HepG2 (cell line): ENCODE measurements at regions not wholly inside any gene's neighbourhood (a gene's known extent, or its start where the extent isn't known, plus 50 kb on each side); places are given as distances from the start of the nearest gene placed in this dataset.

ENCODE experiments used
- ATAC-seq: fragments of 200-7000 bp; cut with Tn5 transposase; 3 replicates; pipeline ENCODE4 v1.9.1; 2020; ENCODE audit warnings: mild to moderate bottlenecking, moderate library complexity
- BruUV-seq: library from RNA; stranded (reverse); fragments of 400-500 nt; replicated peaks from 2 replicates; lab custom pipeline; 2021; lab: Mats Ljungman, UMichigan
- CTCF ChIA-PET: fragments of 300-600 bp; formaldehyde crosslinking; extraction: SDS; loops from one replicate; lab custom pipeline; 2021; ENCODE audit warnings: low total read pairs, inconsistent platforms, low intra/inter-chr PET ratio; lab: Yijun Ruan, JAX
- POLR2A ChIA-PET: fragments of 350-600 bp; sonication (Branson Sonifier 250); formaldehyde crosslinking; loops from one replicate; lab custom pipeline; 2020; ENCODE audit warnings: antibody characterized with exemption, inconsistent platforms; lab: Yijun Ruan, JAX
- DNase-seq: peaks from one replicate; pipeline ENCODE4 v3.0.0-alpha.2; 2015; ENCODE audit warnings: low spot score
- FAIRE-seq: peaks from 3 replicates; lab custom pipeline; 2011; peaks lifted over from hg19 to GRCh38; lab: Jason Lieb, UNC
- H2AFZ ChIP-seq: one replicate; pipeline ENCODE4 v1.6.1; 2011; ENCODE audit warnings: low read length, inconsistent platforms
- H3K27ac ChIP-seq: fragments of 300-600 bp; 3 replicates; pipeline ENCODE4 v1.8.0; 2011; ENCODE audit warnings: mixed run types, mild to moderate bottlenecking, mixed read lengths, low read length, inconsistent platforms; ENCODE audit not compliant: insufficient read depth; ENCODE audit errors: extremely low read length
- H3K27me3 ChIP-seq, 2 experiments: fragments of 200-600 bp in 1 of 2; 2 replicates in 1 of 2; 3 replicates in 1 of 2; pipeline versions ENCODE4 v1.6.0 to v1.8.0; 2011; ENCODE audit warnings: low read length in 2 of 2, mild to moderate bottlenecking in 2 of 2, moderate library complexity in 2 of 2, inconsistent platforms in 1 of 2; ENCODE audit not compliant: insufficient read depth in 2 of 2, control insufficient read depth in 1 of 2
- H3K36me3 ChIP-seq, 2 experiments: fragments of 200-600 bp in 1 of 2; replicated peaks in 1 of 2; 2 replicates in 1 of 2; 3 replicates in 1 of 2; pipeline versions ENCODE4 v1.5.1 to v1.8.0; 2011; ENCODE audit warnings: low read length in 2 of 2, inconsistent platforms in 1 of 2; ENCODE audit not compliant: insufficient read depth in 2 of 2, control insufficient read depth in 1 of 2
- H3K4me1 ChIP-seq: 2 replicates; pipeline ENCODE4 v1.5.1; 2012; ENCODE audit warnings: low read length, inconsistent platforms; ENCODE audit not compliant: insufficient read depth
- H3K4me2 ChIP-seq: 2 replicates; pipeline ENCODE4 v1.6.0; 2011; ENCODE audit warnings: low read depth, low read length, inconsistent platforms
- H3K4me3 ChIP-seq, 3 experiments: fragments of 200-600 bp in 1 of 3; sonication (generic), shearing (Covaris generic) in 1 of 3; replicated peaks in 1 of 3; 2 replicates each; pipeline ENCODE4 v1.5.1; 2011 to 2016; ENCODE audit warnings: low read length in 3 of 3, inconsistent platforms in 2 of 3, low read depth in 2 of 3, mild to moderate bottlenecking in 2 of 3, control low read depth in 1 of 3, mixed read lengths in 1 of 3; ENCODE audit not compliant: insufficient read depth in 1 of 3
- H3K79me2 ChIP-seq: one replicate; pipeline ENCODE4 v1.6.1; 2011; ENCODE audit warnings: low read length, inconsistent platforms; ENCODE audit not compliant: insufficient read depth
- H3K9ac ChIP-seq: 2 replicates; pipeline ENCODE4 v1.6.0; 2011; ENCODE audit warnings: mild to moderate bottlenecking, low read depth, low read length, inconsistent platforms; ENCODE audit not compliant: insufficient read depth
- H3K9me3 ChIP-seq: 2 replicates; pipeline ENCODE4 v1.5.1; 2012; ENCODE audit warnings: mild to moderate bottlenecking, low read length
- H4K20me1 ChIP-seq: 2 replicates; pipeline ENCODE4 v1.6.0; 2011; ENCODE audit warnings: inconsistent platforms, mild to moderate bottlenecking, low read length, moderate library complexity; ENCODE audit not compliant: insufficient read depth
- AKNA ChIP-seq: sonication (generic); formaldehyde crosslinking; IDR thresholded peaks from 2 replicates; pipeline ENCODE4 v1.4.0; 2020; ENCODE audit warnings: missing genetic modification reagents, borderline replicate concordance
- HOXA9 ChIP-seq: sonication (generic); formaldehyde crosslinking; IDR thresholded peaks from 2 replicates; pipeline ENCODE4 v1.8.1; 2022; ENCODE audit warnings: missing genetic modification reagents, mild to moderate bottlenecking, moderate library complexity, borderline replicate concordance
- KLF15 ChIP-seq: sonication (generic); formaldehyde crosslinking; IDR thresholded peaks from 2 replicates; pipeline ENCODE4 v1.8.1; 2023; ENCODE audit warnings: borderline replicate concordance, mild to moderate bottlenecking, inconsistent platforms, missing genetic modification reagents, mixed read lengths
- MBNL3 ChIP-seq: fragments of 250-450 bp; sonication (Bioruptor Pico); conservative IDR thresholded peaks from 2 replicates; pipeline ENCODE4 v1.8.0; 2022; ENCODE audit warnings: mild to moderate bottlenecking, inconsistent platforms
- RBM39 ChIP-seq: fragments of 200-400 bp; formaldehyde crosslinking; IDR thresholded peaks from one replicate; pipeline ENCODE4 v1.6.1; 2018; ENCODE audit warnings: antibody characterized with exemption, mild to moderate bottlenecking, low read depth, low read length; ENCODE audit not compliant: poor library complexity, severe bottlenecking
- SMARCC2 ChIP-seq: fragments of 450-650 bp; IDR thresholded peaks from 2 replicates; pipeline ENCODE4 v1.6.1; 2017; ENCODE audit warnings: antibody characterized with exemption, mild to moderate bottlenecking
- YEATS2 ChIP-seq: sonication (generic); formaldehyde crosslinking; IDR thresholded peaks from 2 replicates; pipeline ENCODE4 v1.4.0; 2020; ENCODE audit warnings: missing genetic modification reagents, borderline replicate concordance
- ZMAT3 ChIP-seq: sonication (generic); formaldehyde crosslinking; conservative IDR thresholded peaks from 2 replicates; pipeline ENCODE4 v1.7.0; 2021; ENCODE audit warnings: missing genetic modification reagents
- ZNF276 ChIP-seq: sonication (generic); formaldehyde crosslinking; IDR thresholded peaks from 2 replicates; pipeline ENCODE4 v1.4.0; 2020; ENCODE audit warnings: mild to moderate bottlenecking, low read depth, missing genetic modification reagents
- ZSCAN21 ChIP-seq: sonication (generic); formaldehyde crosslinking; IDR thresholded peaks from 2 replicates; pipeline ENCODE4 v1.8.0; 2022; ENCODE audit warnings: mild to moderate bottlenecking, missing genetic modification reagents, moderate library complexity, borderline replicate concordance
- WGBS: methylation state at CpG from one replicate; pipeline ENCODE4 v1.1.6; 2017; ENCODE audit warnings: low lambda C conversion rate; 5-methylcytosine and 5-hydroxymethylcytosine counted together
- in situ Hi-C: cut with HindIII; loops from 2 replicates; pipeline ENCODE4 v1.10.0; 2017; ENCODE audit warnings: low pct_unique_long_range_greater_than_20kb; ENCODE audit not compliant: extremely low pct_ligation_motif_present
- intact Hi-C: fragments of 100-400 bp; cut with micrococcal nuclease; formaldehyde crosslinking; loops from one replicate; pipeline ENCODE4 v1.10.0; 2022; ENCODE audit not compliant: unreplicated experiment
- TF ChIP-seq, protein P1 (sequence below): sonication (generic); IDR thresholded peaks from 2 replicates; pipeline ENCODE4 v1.6.1; 2016; ENCODE audit warnings: low read depth, borderline replicate concordance
- TF ChIP-seq, protein P2 (sequence below): sonication (generic); formaldehyde crosslinking; IDR thresholded peaks from 2 replicates; pipeline ENCODE4 v1.5.0; 2020; ENCODE audit warnings: mild to moderate bottlenecking, missing genetic modification reagents, moderate library complexity

GRCh38 chr14:71485833-71486232 is 446.4 kb upstream of the RGS6 start:
- H3K9me3 ChIP-seq, result no peaks in the 10 kb centered on the region
- H3K36me3 ChIP-seq, result no peaks in the 10 kb centered on the region; a peak in 2 of 5 replicates
- TF ChIP-seq ZSCAN21 (CRISPR knock-in tag) (no peak), ZNF276 (no peak), ZMAT3 (CRISPR knock-in tag) (no peak), RBM39 (no peak), AKNA (CRISPR knock-in tag) (no peak), HOXA9 (CRISPR knock-in tag) (no peak), MBNL3 (CRISPR knock-in tag) (no peak), YEATS2 (CRISPR knock-in tag) (no peak), SMARCC2 (no peak), KLF15 (CRISPR knock-in tag) (no peak)
- TF ChIP-seq, protein P1, sequence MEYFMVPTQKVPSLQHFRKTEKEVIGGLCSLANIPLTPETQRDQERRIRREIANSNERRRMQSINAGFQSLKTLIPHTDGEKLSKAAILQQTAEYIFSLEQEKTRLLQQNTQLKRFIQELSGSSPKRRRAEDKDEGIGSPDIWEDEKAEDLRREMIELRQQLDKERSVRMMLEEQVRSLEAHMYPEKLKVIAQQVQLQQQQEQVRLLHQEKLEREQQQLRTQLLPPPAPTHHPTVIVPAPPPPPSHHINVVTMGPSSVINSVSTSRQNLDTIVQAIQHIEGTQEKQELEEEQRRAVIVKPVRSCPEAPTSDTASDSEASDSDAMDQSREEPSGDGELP, result no peak
- TF ChIP-seq, protein P2, sequence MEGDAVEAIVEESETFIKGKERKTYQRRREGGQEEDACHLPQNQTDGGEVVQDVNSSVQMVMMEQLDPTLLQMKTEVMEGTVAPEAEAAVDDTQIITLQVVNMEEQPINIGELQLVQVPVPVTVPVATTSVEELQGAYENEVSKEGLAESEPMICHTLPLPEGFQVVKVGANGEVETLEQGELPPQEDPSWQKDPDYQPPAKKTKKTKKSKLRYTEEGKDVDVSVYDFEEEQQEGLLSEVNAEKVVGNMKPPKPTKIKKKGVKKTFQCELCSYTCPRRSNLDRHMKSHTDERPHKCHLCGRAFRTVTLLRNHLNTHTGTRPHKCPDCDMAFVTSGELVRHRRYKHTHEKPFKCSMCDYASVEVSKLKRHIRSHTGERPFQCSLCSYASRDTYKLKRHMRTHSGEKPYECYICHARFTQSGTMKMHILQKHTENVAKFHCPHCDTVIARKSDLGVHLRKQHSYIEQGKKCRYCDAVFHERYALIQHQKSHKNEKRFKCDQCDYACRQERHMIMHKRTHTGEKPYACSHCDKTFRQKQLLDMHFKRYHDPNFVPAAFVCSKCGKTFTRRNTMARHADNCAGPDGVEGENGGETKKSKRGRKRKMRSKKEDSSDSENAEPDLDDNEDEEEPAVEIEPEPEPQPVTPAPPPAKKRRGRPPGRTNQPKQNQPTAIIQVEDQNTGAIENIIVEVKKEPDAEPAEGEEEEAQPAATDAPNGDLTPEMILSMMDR (CRISPR knock-in tag), result no peak
- intact Hi-C loops (no loop called here), in situ Hi-C loops (no loop called here)
- H3K27ac ChIP-seq, result no peak overlapping the region
- H3K27me3 ChIP-seq, result no peaks in the 10 kb centered on the region
- no peak for FAIRE-seq
- BruUV-seq, result no TSS peak
- H3K4me2 ChIP-seq, result no peak overlapping the region
- no peaks in the 10 kb centered on the region for H3K79me2 ChIP-seq
- ATAC-seq, result no peak
- no peaks in the 10 kb centered on the region for H4K20me1 ChIP-seq
- H3K4me1 ChIP-seq, result peaks cover 11% of the 10 kb centered on the region
- H3K4me3 ChIP-seq, result no peak overlapping the region
- 98% methylated on average over 2 of the region's 2 CpGs for WGBS
- ChIA-PET CTCF (no interaction called here), POLR2A (no interaction called here)
- DNase-seq, result no peak
- H2AFZ ChIP-seq, result no peak overlapping the region
- no peak overlapping the region for H3K9ac ChIP-seq
